Mammary epithelial cell (primary cell): ENCODE measurements at regions not wholly inside any gene's neighbourhood (a gene's known extent, or its start where the extent isn't known, plus 50 kb on each side); places are given as distances from the start of the nearest gene placed in this dataset.

Experiments used
- CTCF ChIP-seq, 2 donors: IDR thresholded peaks in 1 of 2; conservative IDR thresholded peaks in 1 of 2; 2 replicates each; pipeline ENCODE4 v1.5.1; 2011 to 2012; ENCODE audit warnings: inconsistent platforms in 2 of 2, low read length in 2 of 2, mild to moderate bottlenecking in 2 of 2, control low read depth in 1 of 2, low read depth in 1 of 2; ENCODE audit not compliant: insufficient read depth in 1 of 2; ENCODE audit errors: extremely low read depth in 1 of 2
- EZH2 ChIP-seq: IDR thresholded peaks from 2 replicates; pipeline ENCODE4 v1.6.1; 2012; ENCODE audit warnings: low read length, inconsistent platforms, borderline replicate concordance

GRCh38 chr6:94213226-94213625 is 793.9 kb upstream of the EPHA7 start:
- TF ChIP-seq EZH2 (no peak), CTCF (conservative IDR thresholded peaks at IDR 0.05 in 1 of 2, IDR thresholded peaks at IDR 0.05 in 1 of 2; ENCODE audit: extremely low read depth in 1 of 2, insufficient read depth in 1 of 2, low read depth in 1 of 2, low read length in 2 of 2) (no peak)
